ENCODE measurements at regions not wholly inside any gene's neighbourhood (a gene's known extent, or its start where the extent isn't known, plus 50 kb on each side); places are given as distances from the start of the nearest gene placed in this dataset.

GRCh38 chr3:69535613-69536012 is 149.7 kb upstream of the FRMD4B start:
- DNase-seq (ENCODE audit: low spot score), result no peak

GRCh38 chr3:69532547-69533224 is 146.8 kb upstream of the FRMD4B start:
- DNase-seq (ENCODE audit: low spot score), result no peak

DNA sequence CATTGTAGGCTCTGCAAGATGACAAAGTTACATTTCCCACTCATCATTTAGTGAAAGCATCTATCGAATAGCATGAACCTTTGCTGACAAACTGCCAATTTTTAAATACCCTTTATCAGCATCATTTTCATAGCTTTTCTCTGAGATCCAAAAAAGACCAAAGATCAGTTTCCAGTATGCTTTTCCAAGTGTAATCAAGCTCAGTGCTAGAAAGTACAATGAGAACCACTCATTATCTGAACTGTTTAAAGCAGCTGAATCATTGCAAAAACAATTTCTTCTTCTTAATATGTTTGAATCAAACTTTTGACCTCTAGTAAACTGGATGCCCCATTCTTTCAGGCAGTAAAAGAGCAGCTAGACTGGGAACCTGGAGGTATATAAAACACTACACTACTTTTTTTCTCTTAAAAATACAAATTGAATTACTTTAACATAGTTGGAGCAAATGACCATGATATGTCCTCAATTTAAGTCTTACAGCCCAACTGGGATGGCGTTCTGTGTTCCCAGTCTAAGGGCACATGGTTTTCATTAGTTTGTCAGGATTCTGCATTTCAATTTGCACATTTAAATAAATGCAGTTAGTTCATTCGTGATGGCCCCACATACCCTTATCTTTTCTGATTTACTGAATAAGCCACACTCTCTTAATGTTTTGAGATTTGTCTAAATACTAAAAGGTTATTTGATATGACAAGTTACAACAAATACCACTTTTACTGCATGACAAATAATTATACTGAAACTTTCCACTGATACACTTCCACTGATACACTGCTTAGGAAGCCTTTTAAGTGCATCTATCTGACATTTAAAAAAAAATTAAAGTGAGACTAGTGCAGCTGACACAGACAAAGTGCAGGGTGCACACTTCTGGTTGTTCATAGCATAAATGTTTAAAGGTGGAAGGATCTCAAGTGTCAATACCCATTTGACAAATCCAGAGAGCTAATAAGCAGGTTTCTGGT is 146.0 kb upstream of the FRMD4B start:
- DNase-seq (ENCODE audit: low spot score), result no peak

DNA sequence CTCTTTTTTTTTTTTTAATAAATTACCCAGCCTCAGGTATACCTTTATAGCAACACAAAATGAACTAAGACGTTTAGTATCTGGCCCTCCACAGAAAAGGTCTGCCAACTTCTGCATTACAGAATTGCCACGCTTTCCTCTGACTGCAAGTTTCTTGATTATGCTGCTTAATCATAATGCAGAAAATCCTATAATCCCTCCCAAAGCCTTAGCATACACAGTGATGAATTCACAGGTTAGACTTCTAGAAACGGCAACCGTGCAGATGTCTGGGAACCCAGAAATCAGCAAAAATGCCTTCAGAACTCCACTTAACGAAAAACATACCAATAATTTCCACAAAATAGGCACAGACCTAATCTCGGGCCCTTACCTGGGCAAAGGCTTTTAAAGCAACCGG is 144.7 kb upstream of the FRMD4B start:
- no peak for DNase-seq (ENCODE audit: low spot score)

GRCh38 chr3:69527498-69527897 is 141.6 kb upstream of the FRMD4B start:
- no peak for DNase-seq (ENCODE audit: low spot score)

DNA sequence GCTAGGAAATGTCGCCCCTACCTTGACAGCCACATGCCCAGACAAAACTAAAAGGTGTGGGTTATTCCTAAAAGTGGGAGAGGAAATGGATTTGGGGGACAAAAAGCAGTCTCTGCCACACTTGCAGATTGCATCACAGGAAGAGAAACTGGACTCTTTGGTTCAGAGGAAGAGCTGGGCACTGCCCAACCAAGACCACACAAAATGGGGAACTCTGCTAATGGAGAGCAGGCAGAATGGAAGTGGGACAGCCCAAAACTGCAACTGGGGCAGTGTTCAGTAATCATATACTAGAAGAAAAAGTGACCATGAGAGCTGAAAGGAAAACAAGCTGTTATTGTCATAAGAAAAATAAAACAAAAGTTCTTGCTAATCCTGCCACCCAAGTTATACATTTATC is 138.9 kb upstream of the FRMD4B start:
- no peak for DNase-seq (ENCODE audit: low spot score)

DNA sequence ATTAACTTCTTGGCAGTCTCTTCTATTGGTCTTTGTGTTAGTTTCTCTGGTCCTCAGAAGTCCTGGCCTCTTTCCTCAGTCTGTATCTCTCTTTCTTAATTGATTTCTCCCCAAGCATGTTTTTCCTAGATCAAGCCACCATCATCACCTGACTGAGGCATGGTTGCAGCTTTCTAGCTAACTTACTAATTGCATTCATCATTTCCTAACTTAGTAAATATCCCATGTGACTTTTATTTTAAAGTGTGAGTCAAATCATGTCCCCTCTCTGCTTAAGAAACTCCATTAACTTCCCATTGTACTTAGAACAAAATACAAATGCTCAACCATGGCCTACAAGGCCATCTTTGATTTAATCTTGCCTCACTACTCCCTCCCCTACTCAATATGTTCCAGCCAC is 135.4 kb upstream of the FRMD4B start:
- DNase-seq (ENCODE audit: low spot score), result no peak

- DNase-seq (ENCODE audit: low spot score), result no peak
Measured at GRCh38 chr3:69511361-69511760, 125.5 kb upstream of the FRMD4B start.

DNA sequence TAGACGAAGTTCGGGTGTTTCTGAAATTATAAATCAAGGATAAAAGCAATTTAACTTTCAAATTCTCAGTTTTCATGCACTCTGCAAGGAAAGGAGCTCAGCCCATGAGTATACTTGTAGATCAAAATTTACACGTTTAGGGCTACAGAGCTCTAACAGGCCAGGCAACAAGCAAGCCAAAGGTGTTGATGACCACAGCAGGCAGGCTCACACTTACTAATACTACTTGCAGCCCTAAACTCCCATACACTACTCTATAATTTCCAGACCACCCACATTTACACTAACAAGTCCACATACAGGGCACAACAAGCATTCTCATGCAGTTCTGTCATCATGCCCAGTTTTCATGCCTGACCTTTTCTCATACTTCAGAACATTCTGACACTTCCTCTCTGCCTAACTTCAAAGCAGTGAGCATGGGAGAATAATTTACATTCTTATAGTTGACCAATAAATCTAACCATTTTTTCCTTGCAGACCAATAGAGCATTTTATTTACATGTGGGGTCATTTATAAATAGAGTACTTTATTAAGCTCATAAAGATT is 124.7 kb upstream of the FRMD4B start:
- DNase-seq (ENCODE audit: low spot score), result no peak

DNA sequence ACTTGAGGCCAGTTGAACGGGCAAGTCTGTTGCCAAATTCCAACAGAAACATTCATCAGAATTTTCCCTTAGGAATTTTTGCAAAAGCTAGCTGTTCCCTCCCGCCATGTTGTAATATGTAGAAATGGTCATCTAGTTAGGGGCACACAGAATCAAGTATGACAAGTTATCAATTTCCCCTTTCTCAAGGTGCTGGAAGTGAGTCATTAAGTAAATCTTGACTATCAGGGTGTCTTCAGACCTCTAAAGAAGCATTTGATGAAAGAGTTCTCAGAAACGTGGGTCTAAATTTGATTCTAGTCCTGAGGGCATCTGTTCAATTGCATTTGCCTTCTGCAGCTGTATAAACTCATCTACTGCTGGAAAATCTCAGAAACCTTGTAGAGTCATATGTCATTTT is 123.4 kb upstream of the FRMD4B start:
- DNase-seq (ENCODE audit: low spot score), result no peak

DNA sequence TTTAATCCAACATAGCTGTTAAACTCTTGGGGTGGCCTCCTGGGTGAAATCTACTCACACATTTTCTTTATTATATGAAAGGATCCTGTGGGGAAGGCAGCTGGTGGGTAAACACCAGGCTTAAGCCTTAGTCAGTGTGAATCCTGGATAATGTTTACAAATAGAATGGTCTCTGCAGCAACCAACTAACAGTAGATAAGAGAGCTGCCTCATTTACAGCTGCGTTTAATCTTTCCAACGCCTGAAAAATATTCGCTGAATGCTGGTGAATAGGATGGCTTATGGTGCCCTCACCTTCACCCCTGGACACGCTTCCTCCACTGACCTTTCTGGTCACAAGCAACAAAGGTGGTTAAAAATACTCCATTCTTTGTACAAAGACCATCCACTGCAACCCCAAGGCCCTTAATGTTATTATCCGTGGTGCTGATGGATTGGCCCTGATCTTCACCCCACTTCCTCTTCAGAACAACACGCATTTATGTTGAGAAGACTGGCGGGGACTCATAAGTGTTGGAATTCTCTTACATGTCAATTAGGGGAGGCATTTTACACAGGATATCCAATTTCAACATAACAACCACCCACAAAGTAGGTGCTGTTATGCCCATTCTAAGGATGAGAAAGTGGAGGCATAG is 120.0 kb upstream of the FRMD4B start:
- DNase-seq (ENCODE audit: low spot score), result no peak

GRCh38 chr3:69504232-69504631 is 118.3 kb upstream of the FRMD4B start:
- no peak for DNase-seq (ENCODE audit: low spot score)

- no peak for DNase-seq (ENCODE audit: low spot score)
Measured at GRCh38 chr3:69500604-69501003, 114.7 kb upstream of the FRMD4B start.

DNA sequence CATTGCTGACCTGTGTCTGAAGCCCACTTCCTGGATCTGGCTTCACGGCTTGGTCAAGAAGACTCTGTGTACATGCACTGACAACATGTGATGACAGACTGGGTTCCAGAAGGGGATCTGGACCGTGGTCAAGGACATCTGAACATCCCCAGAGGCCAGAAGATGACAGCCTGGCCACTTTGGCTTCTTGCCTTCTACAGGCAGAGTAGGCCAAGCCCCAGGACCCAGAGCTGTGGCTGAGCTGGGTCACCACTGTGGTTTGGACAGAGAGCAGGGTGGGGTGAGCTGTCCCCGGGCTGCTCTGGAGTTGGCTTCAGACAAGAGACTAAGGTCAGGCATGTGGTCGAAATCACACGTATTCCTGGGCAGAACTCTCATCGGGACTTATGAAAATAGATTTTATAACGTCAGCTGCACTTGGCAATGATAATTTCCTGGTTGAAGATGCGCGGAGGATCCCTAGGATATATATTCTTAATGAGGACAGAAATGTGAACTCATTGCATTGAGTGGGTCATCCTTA is 114.1 kb upstream of the FRMD4B start:
- no peak for DNase-seq (ENCODE audit: low spot score)

DNA sequence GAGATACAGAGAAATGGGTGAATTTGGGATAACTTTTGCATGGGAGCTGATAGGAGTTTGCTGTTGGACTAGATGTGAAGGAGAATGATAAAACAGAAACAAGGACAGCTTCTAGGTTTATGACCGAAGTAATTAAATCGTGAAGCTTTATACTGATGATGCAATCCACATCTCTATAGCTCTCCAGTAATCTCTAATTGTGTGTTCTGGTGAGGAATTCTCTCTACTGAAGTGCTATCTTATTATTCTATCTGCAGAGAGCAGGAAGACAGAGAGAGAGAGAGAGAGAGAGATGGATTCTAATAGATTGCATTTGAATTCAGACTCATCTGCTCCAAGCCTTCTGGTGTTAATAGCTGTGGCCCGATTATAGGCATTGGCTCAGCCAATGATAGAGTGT is 113.5 kb upstream of the FRMD4B start:
- DNase-seq (ENCODE audit: low spot score), result no peak

DNA sequence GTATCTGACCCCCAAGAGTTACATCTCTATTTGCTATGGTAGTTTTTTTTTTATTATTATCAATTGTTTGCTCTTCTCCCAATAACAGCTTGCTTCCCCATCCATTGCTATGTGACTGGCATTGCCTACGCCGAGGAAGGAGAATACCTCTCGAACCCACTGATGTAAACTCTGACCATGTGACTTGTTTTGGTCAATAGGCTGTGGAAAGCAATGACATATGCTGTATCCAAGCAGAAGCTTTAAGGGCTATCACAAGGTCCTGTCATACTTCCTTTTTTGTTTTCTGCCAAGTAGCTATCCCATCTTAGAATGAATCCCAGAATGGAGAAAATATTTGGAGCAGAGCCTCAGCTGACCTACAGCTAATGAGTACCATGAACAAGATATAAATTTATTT is 111.0 kb upstream of the FRMD4B start:
- DNase-seq (ENCODE audit: low spot score), result no peak

- DNase-seq (ENCODE audit: low spot score), result no peak
Measured at GRCh38 chr3:69494185-69494584, 108.3 kb upstream of the FRMD4B start.

DNA sequence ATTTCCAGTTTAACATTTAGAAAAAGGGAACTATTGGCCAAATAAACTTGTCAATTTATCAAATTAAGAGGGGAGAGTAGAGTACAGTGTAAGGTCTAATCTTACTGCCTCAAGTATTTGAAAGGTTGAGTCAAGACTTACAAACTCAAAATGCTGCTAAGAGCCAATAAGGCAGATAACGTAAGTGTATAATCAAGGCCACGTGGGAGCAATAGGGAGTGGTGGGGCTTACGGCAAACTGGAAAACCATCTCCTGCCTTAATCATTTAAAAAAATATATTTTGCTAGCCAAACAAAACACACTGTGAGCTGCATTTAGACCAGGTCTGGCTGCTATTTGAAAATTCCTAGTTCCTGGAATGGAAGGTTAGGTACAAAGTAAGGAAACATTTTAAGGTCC is 107.3 kb upstream of the FRMD4B start:
- DNase-seq (ENCODE audit: low spot score), result no peak

DNA sequence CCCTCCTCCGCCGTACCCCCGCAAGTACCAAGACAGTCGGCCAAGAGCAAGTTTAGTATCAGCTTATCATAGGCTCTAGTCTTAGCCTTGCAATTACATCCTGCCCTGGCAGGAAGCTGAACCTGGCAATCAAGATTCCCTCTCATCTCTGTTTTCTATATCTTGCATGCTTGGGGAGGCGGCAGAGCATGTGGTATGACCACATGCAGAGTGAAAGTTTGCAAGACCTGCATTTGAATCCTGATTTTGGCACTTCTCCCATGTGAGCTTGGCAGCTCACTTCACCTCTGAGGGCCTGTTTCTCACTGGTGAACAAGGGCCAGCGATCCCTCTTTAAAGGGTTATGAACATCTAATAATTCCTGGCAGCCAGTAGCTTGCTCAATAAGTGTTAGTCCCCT is 106.1 kb upstream of the FRMD4B start:
- DNase-seq (ENCODE audit: low spot score), result no peak

DNA sequence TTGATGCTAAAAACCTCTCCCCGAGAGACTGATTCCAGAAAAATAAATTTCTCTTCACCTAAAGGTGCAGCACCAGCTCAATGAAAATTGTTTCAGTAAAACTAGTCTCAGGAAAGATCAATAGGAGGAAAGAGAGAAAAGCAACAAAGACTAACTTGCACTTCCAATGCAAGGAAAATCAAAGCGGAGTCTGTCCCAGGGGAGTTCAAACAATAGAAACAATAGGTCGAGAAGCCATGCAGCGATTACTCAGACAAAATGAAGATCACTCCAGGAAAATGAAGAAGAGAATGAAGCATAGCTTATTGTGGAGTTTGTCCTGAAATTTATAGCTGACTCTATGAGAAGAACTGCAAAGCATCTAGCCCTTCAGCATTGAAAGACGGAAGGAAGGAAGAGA is 105.1 kb upstream of the FRMD4B start:
- DNase-seq (ENCODE audit: low spot score), result no peak

GRCh38 chr3:69490235-69490634 is 104.3 kb upstream of the FRMD4B start:
- DNase-seq (ENCODE audit: low spot score), result no peak

- no peak for DNase-seq (ENCODE audit: low spot score)
Measured at GRCh38 chr3:69488026-69488425, 102.1 kb upstream of the FRMD4B start.
